WTC11 (cell line): ENCODE measurements at regions not wholly inside any gene's neighbourhood (a gene's known extent, or its start where the extent isn't known, plus 50 kb on each side); places are given as distances from the start of the nearest gene placed in this dataset.

ENCODE experiments used
- ATAC-seq: fragments of 200-7000 bp; cut with Tn5 transposase; 2 replicates; pipeline ENCODE4 v1.10.0; 2021; ENCODE audit warnings: mild to moderate bottlenecking, moderate library complexity
- CTCF ChIA-PET: fragments of 300-600 bp; sonication (Branson Sonifier 250); formaldehyde crosslinking; loops from one replicate; lab custom pipeline; 2021; ENCODE audit warnings: antibody characterized with exemption; lab: Charles Lee
- POLR2A ChIA-PET: fragments of 350-600 bp; sonication (Branson Sonifier 250); formaldehyde crosslinking; loops from one replicate; lab custom pipeline; 2021; ENCODE audit warnings: antibody characterized with exemption; lab: Charles Lee
- DNase-seq: peaks from one replicate; pipeline ENCODE4 v3.0.0; 2021; ENCODE audit warnings: low spot score
- H3K27ac Mint-ChIP-seq: 2 replicates; pipeline ENCODE4 v1.8.0; 2021; ENCODE audit warnings: mixed read lengths
- H3K27me3 Mint-ChIP-seq: 2 replicates; pipeline ENCODE4 v1.8.0; 2021; ENCODE audit warnings: low read depth, mild to moderate bottlenecking, moderate library complexity, mixed read lengths
- H3K36me3 Mint-ChIP-seq: 2 replicates; pipeline ENCODE4 v1.8.0; 2021; ENCODE audit warnings: mixed read lengths
- H3K4me1 Mint-ChIP-seq: 2 replicates; pipeline ENCODE4 v1.8.0; 2022; ENCODE audit warnings: mixed read lengths
- H3K4me3 Mint-ChIP-seq: 2 replicates; pipeline ENCODE4 v1.8.0; 2021; ENCODE audit warnings: mild to moderate bottlenecking, moderate library complexity, mixed read lengths
- H3K9me3 Mint-ChIP-seq: 2 replicates; pipeline ENCODE4 v1.8.0; 2021; ENCODE audit warnings: mixed read lengths
- AR ChIP-seq: fragments of 250-450 bp; sonication (Bioruptor Pico); IDR thresholded peaks from 2 replicates; pipeline ENCODE4 v1.9.0; 2021; ENCODE audit warnings: mild to moderate bottlenecking
- ARID4B ChIP-seq: sonication (generic); formaldehyde crosslinking; IDR thresholded peaks from 2 replicates; pipeline ENCODE4 v1.8.0; 2023; ENCODE audit warnings: missing genetic modification reagents, mild to moderate bottlenecking, borderline replicate concordance
- CREM ChIP-seq: sonication (generic); formaldehyde crosslinking; IDR thresholded peaks from 2 replicates; pipeline ENCODE4 v1.8.1; 2022; ENCODE audit warnings: mild to moderate bottlenecking, missing genetic modification reagents, moderate library complexity
- ERG ChIP-seq: fragments of 250-450 bp; sonication (Bioruptor Pico); IDR thresholded peaks from 2 replicates; pipeline ENCODE4 v1.8.0; 2021; ENCODE audit warnings: mild to moderate bottlenecking
- ETV6 ChIP-seq: sonication (generic); formaldehyde crosslinking; IDR thresholded peaks from 2 replicates; pipeline ENCODE4 v1.8.1; 2022; ENCODE audit warnings: mild to moderate bottlenecking, missing genetic modification reagents
- IRF2 ChIP-seq: sonication (generic); formaldehyde crosslinking; IDR thresholded peaks from 2 replicates; pipeline ENCODE4 v1.8.0; 2022; ENCODE audit warnings: low read depth, missing genetic modification reagents, borderline replicate concordance
- NR2C2 ChIP-seq: sonication (generic); formaldehyde crosslinking; IDR thresholded peaks from 2 replicates; pipeline ENCODE4 v1.8.0; 2022; ENCODE audit warnings: mild to moderate bottlenecking, missing genetic modification reagents
- SMAD3 ChIP-seq: sonication (generic); formaldehyde crosslinking; IDR thresholded peaks from 2 replicates; pipeline ENCODE4 v1.8.0; 2022; ENCODE audit warnings: missing genetic modification reagents, mild to moderate bottlenecking, borderline replicate concordance
- TCF7 ChIP-seq: sonication (generic); formaldehyde crosslinking; IDR thresholded peaks from 2 replicates; pipeline ENCODE4 v1.8.0; 2022; ENCODE audit warnings: mild to moderate bottlenecking, low read depth, missing genetic modification reagents, moderate library complexity
- TP53 ChIP-seq: sonication (generic); formaldehyde crosslinking; IDR thresholded peaks from 2 replicates; pipeline ENCODE4 v1.8.1; 2023; ENCODE audit warnings: mild to moderate bottlenecking, missing genetic modification reagents
- USF1 ChIP-seq: sonication (generic); formaldehyde crosslinking; IDR thresholded peaks from 2 replicates; pipeline ENCODE4 v1.8.0; 2022; ENCODE audit warnings: mild to moderate bottlenecking, missing genetic modification reagents
- ZNF219 ChIP-seq: sonication (generic); formaldehyde crosslinking; IDR thresholded peaks from 2 replicates; pipeline ENCODE4 v1.8.0; 2023; ENCODE audit warnings: missing genetic modification reagents, mild to moderate bottlenecking, borderline replicate concordance
- ZNF232 ChIP-seq: sonication (generic); formaldehyde crosslinking; IDR thresholded peaks from 2 replicates; pipeline ENCODE4 v1.8.0; 2022; ENCODE audit warnings: mild to moderate bottlenecking, missing genetic modification reagents
- ZNF512 ChIP-seq: sonication (generic); formaldehyde crosslinking; IDR thresholded peaks from 2 replicates; pipeline ENCODE4 v1.8.1; 2022; ENCODE audit warnings: missing genetic modification reagents, borderline replicate concordance
- ZNF671 ChIP-seq: fragments of 250-450 bp; sonication (Bioruptor Pico); IDR thresholded peaks from 2 replicates; pipeline ENCODE4 v1.8.0; 2021; ENCODE audit warnings: mild to moderate bottlenecking
- TF ChIP-seq, protein P1 (sequence below): sonication (generic); formaldehyde crosslinking; IDR thresholded peaks from 2 replicates; pipeline ENCODE4 v1.8.0; 2023; ENCODE audit warnings: mild to moderate bottlenecking, missing genetic modification reagents
- TF ChIP-seq, protein P2 (sequence below): sonication (generic); formaldehyde crosslinking; IDR thresholded peaks from 2 replicates; pipeline ENCODE4 v1.8.1; 2023; ENCODE audit warnings: mild to moderate bottlenecking, missing genetic modification reagents

- Mint-ChIP-seq H3K4me3 (no peak overlapping the region), H3K9me3 (peaks cover 10% of the 10 kb centered on the region; the same call in 1 of the 2 replicates), H3K36me3 (no peaks in the 10 kb centered on the region), H3K27me3 (no peaks in the 10 kb centered on the region), H3K4me1 (peaks cover 8% of the 10 kb centered on the region), H3K27ac (no peak overlapping the region)
- TF ChIP-seq ZNF232 (CRISPR knock-in tag) (no peak), TCF7 (CRISPR knock-in tag) (no peak), AR (CRISPR knock-in tag) (no peak), IRF2 (CRISPR knock-in tag) (no peak), ERG (CRISPR knock-in tag) (no peak), ZNF512 (CRISPR knock-in tag) (no peak), SMAD3 (CRISPR knock-in tag) (no peak), TP53 (CRISPR knock-in tag) (no peak), CREM (CRISPR knock-in tag) (no peak), USF1 (CRISPR knock-in tag) (no peak), ETV6 (no peak)
- TF ChIP-seq, protein P1, sequence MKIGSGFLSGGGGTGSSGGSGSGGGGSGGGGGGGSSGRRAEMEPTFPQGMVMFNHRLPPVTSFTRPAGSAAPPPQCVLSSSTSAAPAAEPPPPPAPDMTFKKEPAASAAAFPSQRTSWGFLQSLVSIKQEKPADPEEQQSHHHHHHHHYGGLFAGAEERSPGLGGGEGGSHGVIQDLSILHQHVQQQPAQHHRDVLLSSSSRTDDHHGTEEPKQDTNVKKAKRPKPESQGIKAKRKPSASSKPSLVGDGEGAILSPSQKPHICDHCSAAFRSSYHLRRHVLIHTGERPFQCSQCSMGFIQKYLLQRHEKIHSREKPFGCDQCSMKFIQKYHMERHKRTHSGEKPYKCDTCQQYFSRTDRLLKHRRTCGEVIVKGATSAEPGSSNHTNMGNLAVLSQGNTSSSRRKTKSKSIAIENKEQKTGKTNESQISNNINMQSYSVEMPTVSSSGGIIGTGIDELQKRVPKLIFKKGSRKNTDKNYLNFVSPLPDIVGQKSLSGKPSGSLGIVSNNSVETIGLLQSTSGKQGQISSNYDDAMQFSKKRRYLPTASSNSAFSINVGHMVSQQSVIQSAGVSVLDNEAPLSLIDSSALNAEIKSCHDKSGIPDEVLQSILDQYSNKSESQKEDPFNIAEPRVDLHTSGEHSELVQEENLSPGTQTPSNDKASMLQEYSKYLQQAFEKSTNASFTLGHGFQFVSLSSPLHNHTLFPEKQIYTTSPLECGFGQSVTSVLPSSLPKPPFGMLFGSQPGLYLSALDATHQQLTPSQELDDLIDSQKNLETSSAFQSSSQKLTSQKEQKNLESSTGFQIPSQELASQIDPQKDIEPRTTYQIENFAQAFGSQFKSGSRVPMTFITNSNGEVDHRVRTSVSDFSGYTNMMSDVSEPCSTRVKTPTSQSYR (CRISPR knock-in tag): no peak
- POLR2A ChIA-PET: no interaction called here
- ATAC-seq (no peak), DNase-seq (no peak)
- CTCF ChIA-PET: no interaction called here
Measured at GRCh38 chr1:194214735-194215134, 1028.3 kb upstream of the B3GALT2 start.

- no peaks in the 10 kb centered on the region for H3K27me3 Mint-ChIP-seq
- peaks cover 3% of the 10 kb centered on the region for H3K4me1 Mint-ChIP-seq
- peaks cover 2% of the 10 kb centered on the region; the same call in 1 of the 2 replicates for H3K36me3 Mint-ChIP-seq
- ChIA-PET POLR2A (no interaction called here), CTCF (no interaction called here)
- H3K9me3 Mint-ChIP-seq: peaks cover 16% of the 10 kb centered on the region
- ATAC-seq (no peak), DNase-seq (no peak)
- H3K4me3 Mint-ChIP-seq: no peak overlapping the region
- no peak overlapping the region for H3K27ac Mint-ChIP-seq
- no peak for TF ChIP-seq ZNF671
- no peak for TF ChIP-seq ERG (CRISPR knock-in tag)
- TF ChIP-seq, protein P2, sequence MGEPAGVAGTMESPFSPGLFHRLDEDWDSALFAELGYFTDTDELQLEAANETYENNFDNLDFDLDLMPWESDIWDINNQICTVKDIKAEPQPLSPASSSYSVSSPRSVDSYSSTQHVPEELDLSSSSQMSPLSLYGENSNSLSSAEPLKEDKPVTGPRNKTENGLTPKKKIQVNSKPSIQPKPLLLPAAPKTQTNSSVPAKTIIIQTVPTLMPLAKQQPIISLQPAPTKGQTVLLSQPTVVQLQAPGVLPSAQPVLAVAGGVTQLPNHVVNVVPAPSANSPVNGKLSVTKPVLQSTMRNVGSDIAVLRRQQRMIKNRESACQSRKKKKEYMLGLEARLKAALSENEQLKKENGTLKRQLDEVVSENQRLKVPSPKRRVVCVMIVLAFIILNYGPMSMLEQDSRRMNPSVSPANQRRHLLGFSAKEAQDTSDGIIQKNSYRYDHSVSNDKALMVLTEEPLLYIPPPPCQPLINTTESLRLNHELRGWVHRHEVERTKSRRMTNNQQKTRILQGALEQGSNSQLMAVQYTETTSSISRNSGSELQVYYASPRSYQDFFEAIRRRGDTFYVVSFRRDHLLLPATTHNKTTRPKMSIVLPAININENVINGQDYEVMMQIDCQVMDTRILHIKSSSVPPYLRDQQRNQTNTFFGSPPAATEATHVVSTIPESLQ (CRISPR knock-in tag): no peak
- TF ChIP-seq ARID4B: no peak
- no peak for TF ChIP-seq ZNF219 (CRISPR knock-in tag)
- TF ChIP-seq NR2C2 (CRISPR knock-in tag): no peak
Measured at GRCh38 chr1:194209920-194210319, 1023.5 kb upstream of the B3GALT2 start.
